A549 (cell line): ENCODE measurements at regions not wholly inside any gene's neighbourhood (a gene's known extent, or its start where the extent isn't known, plus 50 kb on each side); places are given as distances from the start of the nearest gene placed in this dataset.

ENCODE experiments used
- ATOH8 ChIP-seq: fragments of 250-450 bp; sonication (Bioruptor Pico); IDR thresholded peaks from 2 replicates; pipeline ENCODE4 v1.5.0; 2020; ENCODE audit warnings: low read depth, mild to moderate bottlenecking, moderate library complexity
- BHLHE40 ChIP-seq: IDR thresholded peaks from 2 replicates; pipeline ENCODE4 v1.6.1; 2012; ENCODE audit warnings: low read depth, low read length, inconsistent platforms
- CTCF ChIP-seq: fragments of >200 bp; sonication (Bioruptor Twin); formaldehyde crosslinking; IDR thresholded peaks from 3 replicates; pipeline ENCODE4 v1.5.1; 2016
- EP300 ChIP-seq, 2 experiments: fragments of >200 bp; sonication (Bioruptor Twin); formaldehyde crosslinking; IDR thresholded peaks; 2 replicates in 1 of 2; 3 replicates in 1 of 2; pipeline ENCODE4 v1.6.1; 2016 to 2017
- HOXA7 ChIP-seq: fragments of 250-450 bp; sonication (Bioruptor Pico); IDR thresholded peaks from 2 replicates; pipeline ENCODE4 v1.5.0; 2020; ENCODE audit warnings: mild to moderate bottlenecking, moderate library complexity
- KDM5A ChIP-seq: fragments of 200-600 bp; sonication (generic); IDR thresholded peaks from 2 replicates; pipeline ENCODE4 v1.6.1; 2016; ENCODE audit warnings: antibody characterized with exemption, mild to moderate bottlenecking
- MAX ChIP-seq: IDR thresholded peaks from 2 replicates; pipeline ENCODE4 v1.6.1; 2012
- POLR2A ChIP-seq: IDR thresholded peaks from 2 replicates; pipeline ENCODE4 v1.6.1; 2012; ENCODE audit warnings: mild to moderate bottlenecking, low read length
- SMC3 ChIP-seq: fragments of >200 bp; sonication (Bioruptor Twin); formaldehyde crosslinking; IDR thresholded peaks from 3 replicates; pipeline ENCODE4 v1.6.1; 2018; ENCODE audit warnings: inconsistent platforms

DNA sequence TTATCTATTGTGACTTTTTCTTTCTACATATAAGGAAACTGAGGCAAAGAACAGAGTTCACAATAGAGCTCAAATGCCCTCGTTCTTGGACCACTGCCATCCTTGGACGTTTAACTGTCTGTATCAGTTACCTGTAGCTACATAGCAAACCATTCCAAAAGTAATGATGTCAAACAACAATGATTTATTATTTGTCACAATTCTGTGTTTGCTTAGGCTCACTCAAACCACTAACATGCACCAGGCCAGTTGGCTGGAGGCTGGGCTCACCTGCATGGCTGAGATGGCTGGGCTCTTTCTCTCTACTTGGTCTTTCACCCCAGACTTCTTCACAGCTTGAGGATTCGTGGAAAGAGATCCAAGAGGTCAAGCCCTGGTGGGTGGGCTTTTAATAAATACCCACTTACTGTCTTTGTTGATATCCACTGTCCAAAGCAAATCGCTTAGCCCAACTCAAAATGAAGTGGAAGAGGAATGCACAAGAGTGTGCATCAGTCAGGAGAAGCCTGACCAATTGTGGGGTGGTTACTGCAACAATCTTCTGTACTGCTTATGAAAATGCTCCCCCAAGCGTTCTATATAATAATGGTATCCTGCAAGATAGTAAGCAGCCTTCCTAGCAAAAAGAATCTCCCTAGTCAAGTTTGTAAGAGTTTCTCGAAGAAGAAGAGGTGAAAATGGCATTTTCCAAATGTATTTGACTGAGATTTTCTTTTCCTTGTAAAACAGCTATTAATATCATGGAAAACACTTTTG is 163.5 kb upstream of the NT5C1B start:
- TF ChIP-seq POLR2A (no peak), CTCF (peak; percentile 28; the same call in 2 of the 3 replicates), HOXA7 (CRISPR knock-in tag) (no peak), MAX (no peak), KDM5A (no peak), EP300 (IDR thresholded peaks at IDR 0.05) (no peak), SMC3 (0 out of 3 replicates have a peak, but pooled peaks have one; percentile 19), BHLHE40 (no peak), ATOH8 (CRISPR knock-in tag) (no peak)
